ENCODE measurements at regions not wholly inside any gene's neighbourhood (a gene's known extent, or its start where the extent isn't known, plus 50 kb on each side); places are given as distances from the start of the nearest gene placed in this dataset.

GRCh38 chr6:22362361-22362760 lies 65.5 kb upstream of the PRL start:
- TF ChIP-seq CTCF (IDR thresholded peaks at IDR 0.05) (no peak), POLR2A (IDR thresholded peaks at IDR 0.05) (no peak)

Data from Peyer's patch (tissue), 4 donors.